Muscle of leg (tissue), 3 donors: ENCODE measurements at regions not wholly inside any gene's neighbourhood (a gene's known extent, or its start where the extent isn't known, plus 50 kb on each side); places are given as distances from the start of the nearest gene placed in this dataset.

Source experiments
- DNase-seq: peaks from one replicate; pipeline ENCODE4 v3.0.0; 2013
- H3K27ac ChIP-seq: one replicate; pipeline ENCODE4 v1.5.1; 2013; ENCODE audit warnings: mild to moderate bottlenecking, low read length, control low read depth
- H3K27me3 ChIP-seq: one replicate; pipeline ENCODE4 v1.6.1; 2013; ENCODE audit warnings: low read length; ENCODE audit not compliant: control insufficient read depth, insufficient read depth
- H3K36me3 ChIP-seq: one replicate; pipeline ENCODE4 v1.6.1; 2013; ENCODE audit warnings: low read length; ENCODE audit not compliant: control insufficient read depth, insufficient read depth
- H3K4me1 ChIP-seq: one replicate; pipeline ENCODE4 v1.6.1; 2013; ENCODE audit warnings: low read length; ENCODE audit not compliant: control insufficient read depth, insufficient read depth
- H3K4me3 ChIP-seq: one replicate; pipeline ENCODE4 v1.5.1; 2013; ENCODE audit warnings: low read length, control low read depth
- H3K9me3 ChIP-seq: replicated peaks from 2 replicates; pipeline ENCODE4 v1.6.1; 2013; ENCODE audit warnings: low read depth, low read length; ENCODE audit not compliant: control insufficient read depth
- WGBS: methylation state at CpG from one replicate; pipeline ENCODE4 v1.1.5; 2013; ENCODE audit warnings: missing lambda C conversion rate; ENCODE audit not compliant: insufficient coverage; 5-methylcytosine and 5-hydroxymethylcytosine counted together

- DNase-seq: no peak
- Histone ChIP-seq H3K36me3 (no peaks in the 10 kb centered on the region), H3K4me3 (no peak overlapping the region), H3K27me3 (no peaks in the 10 kb centered on the region), H3K4me1 (no peaks in the 10 kb centered on the region), H3K27ac (no peak overlapping the region), H3K9me3 (no peaks in the 10 kb centered on the region)
- 70% methylated on average over 7 of the region's 9 CpGs for WGBS
Observed at GRCh38 chr1:87730274-87731216, 401.9 kb downstream of the LMO4 start.

GRCh38 chr1:87733386-87733785 is 404.7 kb downstream of the LMO4 start:
- no peaks in the 10 kb centered on the region for H3K4me1 ChIP-seq
- no peaks in the 10 kb centered on the region for H3K9me3 ChIP-seq
- DNase-seq: no peak
- no peaks in the 10 kb centered on the region for H3K36me3 ChIP-seq
- no peak overlapping the region for H3K27ac ChIP-seq
- H3K4me3 ChIP-seq: no peak overlapping the region
- no peaks in the 10 kb centered on the region for H3K27me3 ChIP-seq

- H3K9me3 ChIP-seq: no peaks in the 10 kb centered on the region
- H3K27ac ChIP-seq: no peak overlapping the region
- no peak overlapping the region for H3K4me3 ChIP-seq
- H3K36me3 ChIP-seq: no peaks in the 10 kb centered on the region
- DNase-seq: no peak
- WGBS: 80% methylated on average over 1 of the region's 1 CpG
- no peaks in the 10 kb centered on the region for H3K4me1 ChIP-seq
- H3K27me3 ChIP-seq: no peaks in the 10 kb centered on the region
Observed at GRCh38 chr1:87735750-87736149, 407.1 kb downstream of the LMO4 start.

GRCh38 chr1:87739141-87739540 is 410.5 kb downstream of the LMO4 start:
- no peak for DNase-seq
- H3K27ac ChIP-seq: no peak overlapping the region
- no peaks in the 10 kb centered on the region for H3K9me3 ChIP-seq
- no peaks in the 10 kb centered on the region for H3K27me3 ChIP-seq
- H3K4me1 ChIP-seq: no peaks in the 10 kb centered on the region
- H3K36me3 ChIP-seq: no peaks in the 10 kb centered on the region
- 83% methylated on average over 1 of the region's 2 CpGs for WGBS
- H3K4me3 ChIP-seq: no peak overlapping the region

- no peak for DNase-seq
- no peak overlapping the region for H3K27ac ChIP-seq
Observed at GRCh38 chr1:87739704-87740103, 411.0 kb downstream of the LMO4 start.

GRCh38 chr1:87743256-87743655 is 414.6 kb downstream of the LMO4 start:
- Histone ChIP-seq H3K27ac (no peak overlapping the region), H3K36me3 (no peaks in the 10 kb centered on the region), H3K4me1 (no peaks in the 10 kb centered on the region), H3K27me3 (no peaks in the 10 kb centered on the region), H3K9me3 (no peaks in the 10 kb centered on the region), H3K4me3 (no peak overlapping the region)
- no CpG with 5 or more reads among the region's 4 CpGs for WGBS
- peak; percentile 14 for DNase-seq

More at GRCh38 chr1:87739704-87740103, 411.0 kb downstream of the LMO4 start:
- Histone ChIP-seq H3K36me3 (no peaks in the 10 kb centered on the region), H3K27me3 (no peaks in the 10 kb centered on the region), H3K9me3 (no peaks in the 10 kb centered on the region), H3K4me1 (no peaks in the 10 kb centered on the region), H3K4me3 (no peak overlapping the region)

- no peak for DNase-seq
- H3K36me3 ChIP-seq: no peaks in the 10 kb centered on the region
- no peaks in the 10 kb centered on the region for H3K4me1 ChIP-seq
- H3K4me3 ChIP-seq: no peak overlapping the region
- no peaks in the 10 kb centered on the region for H3K27me3 ChIP-seq
- no CpG with 5 or more reads among the region's 3 CpGs for whole genome bisulfite sequencing
- no peaks in the 10 kb centered on the region for H3K9me3 ChIP-seq
- no peak overlapping the region for H3K27ac ChIP-seq
Observed at GRCh38 chr1:87744056-87744455, 415.4 kb downstream of the LMO4 start.

- Histone ChIP-seq H3K4me1 (no peaks in the 10 kb centered on the region), H3K27ac (no peak overlapping the region), H3K36me3 (no peaks in the 10 kb centered on the region), H3K27me3 (no peaks in the 10 kb centered on the region), H3K4me3 (no peak overlapping the region), H3K9me3 (no peaks in the 10 kb centered on the region)
- no peak for DNase-seq
Observed at GRCh38 chr1:87744763-87745162, 416.1 kb downstream of the LMO4 start.

- Histone ChIP-seq H3K4me1 (no peaks in the 10 kb centered on the region), H3K4me3 (no peak overlapping the region), H3K9me3 (no peaks in the 10 kb centered on the region), H3K27me3 (no peaks in the 10 kb centered on the region), H3K36me3 (no peaks in the 10 kb centered on the region), H3K27ac (no peak overlapping the region)
- DNase-seq: no peak
Observed at GRCh38 chr1:87753366-87753765, 424.7 kb downstream of the LMO4 start.

- H3K27ac ChIP-seq: no peak overlapping the region
- no peaks in the 10 kb centered on the region for H3K27me3 ChIP-seq
- H3K36me3 ChIP-seq: no peaks in the 10 kb centered on the region
- H3K9me3 ChIP-seq: no peaks in the 10 kb centered on the region
- no peak overlapping the region for H3K4me3 ChIP-seq
- H3K4me1 ChIP-seq: no peaks in the 10 kb centered on the region
- no peak for DNase-seq
Observed at GRCh38 chr1:87754139-87754538, 425.5 kb downstream of the LMO4 start.

GRCh38 chr1:87757676-87758075 is 429.0 kb downstream of the LMO4 start:
- H3K4me3 ChIP-seq: no peak overlapping the region
- H3K36me3 ChIP-seq: no peaks in the 10 kb centered on the region
- H3K27me3 ChIP-seq: no peaks in the 10 kb centered on the region
- no peaks in the 10 kb centered on the region for H3K4me1 ChIP-seq
- H3K9me3 ChIP-seq: no peaks in the 10 kb centered on the region
- WGBS: 84% methylated on average over 3 of the region's 9 CpGs
- no peak for DNase-seq
- no peak overlapping the region for H3K27ac ChIP-seq
